Activated CD4-positive, alpha-beta T cell treated with anti-CD3 and anti-CD28 coated beads, Interleukin-2, amount 50 U/mL, for 4 hours (primary cell): ENCODE measurements at regions not wholly inside any gene's neighbourhood (a gene's known extent, or its start where the extent isn't known, plus 50 kb on each side); places are given as distances from the start of the nearest gene placed in this dataset.
"Not testable (repeated sequence)": the region's sequence is repeated elsewhere in the genome, so short reads cannot be mapped to it uniquely, and the experiment has no call there.

Experiments
- DNase-seq, 2 experiments: peaks; one replicate each; pipeline ENCODE4 v3.0.0-alpha.2; 2020

DNA sequence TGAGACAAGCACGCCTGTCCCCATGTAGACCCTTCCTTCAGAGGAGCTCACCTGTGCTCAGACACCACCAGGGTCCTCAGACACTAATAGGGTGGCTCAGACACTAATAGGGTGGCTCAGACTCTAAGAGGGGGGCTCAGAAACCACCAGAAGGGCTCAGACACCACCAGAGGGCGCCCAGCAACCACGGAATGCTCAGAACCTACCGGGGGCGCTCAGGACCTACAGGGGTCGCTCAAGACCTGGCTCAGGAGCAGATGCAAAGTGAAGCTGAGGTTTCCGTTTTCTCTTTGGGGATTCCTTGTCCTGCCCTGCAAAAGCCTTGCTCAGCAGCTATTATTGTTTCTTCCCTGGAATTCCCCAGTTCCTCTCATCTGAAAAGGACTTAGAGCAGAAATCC, 172.1 kb downstream of the POTEB start:
- not testable (repeated sequence) for DNase-seq

DNA sequence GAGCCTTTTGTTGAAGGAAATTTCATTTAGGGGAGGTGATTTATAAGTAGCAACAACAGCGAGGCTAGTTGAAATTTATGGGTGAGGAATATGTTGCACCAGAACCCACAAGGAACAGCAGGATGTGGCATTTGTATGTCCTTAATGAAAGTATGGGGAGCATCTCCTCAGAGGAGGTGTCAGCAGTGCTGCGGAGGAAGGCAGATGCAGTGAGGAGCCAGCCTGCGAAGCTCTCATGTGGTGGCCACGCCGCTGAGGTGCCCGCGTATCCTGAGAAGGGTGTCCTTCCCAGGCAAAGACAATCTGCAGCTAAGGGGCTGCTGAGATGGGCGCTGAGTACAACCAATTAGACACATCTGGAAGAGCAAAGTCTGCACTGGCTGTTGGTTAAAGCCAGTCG, 178.9 kb downstream of the POTEB start:
- DNase-seq: not testable (repeated sequence)

DNA sequence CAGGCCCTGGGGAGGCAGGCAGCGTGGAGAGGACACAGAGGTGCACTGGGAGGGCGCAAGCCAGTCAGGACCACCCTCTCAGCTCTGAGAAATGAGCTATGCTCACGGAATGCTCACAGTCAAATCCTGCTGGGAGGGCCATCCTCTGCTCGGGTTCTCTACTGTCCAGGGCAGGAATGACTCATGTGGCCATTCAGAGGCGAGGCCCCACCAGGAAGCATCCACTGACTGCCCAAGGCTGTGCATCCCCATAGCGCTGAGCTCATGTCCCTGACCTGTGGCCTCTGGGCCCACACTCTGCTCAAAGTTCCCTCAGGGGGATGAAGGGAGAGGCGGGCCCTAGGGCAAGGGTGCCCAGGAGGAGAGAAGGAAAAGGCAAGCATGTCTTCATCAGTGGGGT, 182.4 kb downstream of the POTEB start:
- DNase-seq: not testable (repeated sequence)

GRCh38 chr15:21692471-21693102, 184.9 kb downstream of the POTEB start:
- DNase-seq: not testable (repeated sequence)

DNA sequence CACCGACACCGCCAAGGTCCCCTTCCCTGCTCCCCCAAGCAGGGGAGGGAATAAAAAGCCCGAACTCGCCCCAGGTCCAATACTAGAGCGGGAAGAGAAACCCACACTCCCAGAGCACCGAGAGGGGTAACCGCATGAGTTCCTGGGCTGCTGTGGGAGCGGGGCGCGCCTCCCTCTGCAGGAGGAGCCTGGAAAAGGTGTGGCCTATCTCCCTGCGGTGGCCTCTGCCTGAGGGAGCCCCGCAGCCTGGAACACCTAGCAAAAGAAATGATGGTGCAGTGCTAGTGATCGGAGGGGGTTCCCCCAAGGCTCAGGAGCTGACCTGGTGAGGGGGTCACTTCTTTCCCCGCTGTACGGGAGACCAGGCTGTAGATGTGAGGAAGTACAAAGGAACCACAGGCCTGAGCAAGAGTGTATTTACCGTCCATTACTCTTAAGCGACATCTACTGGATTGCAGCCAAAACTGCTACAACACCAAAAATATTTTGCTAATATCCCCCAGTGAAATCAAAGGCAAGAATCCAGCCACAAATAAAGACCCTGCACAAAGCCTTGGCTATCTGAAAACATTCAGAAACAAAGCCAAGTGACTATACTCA, 216.6 kb upstream of the POTEB3 start:
- not testable (repeated sequence) for DNase-seq

DNA sequence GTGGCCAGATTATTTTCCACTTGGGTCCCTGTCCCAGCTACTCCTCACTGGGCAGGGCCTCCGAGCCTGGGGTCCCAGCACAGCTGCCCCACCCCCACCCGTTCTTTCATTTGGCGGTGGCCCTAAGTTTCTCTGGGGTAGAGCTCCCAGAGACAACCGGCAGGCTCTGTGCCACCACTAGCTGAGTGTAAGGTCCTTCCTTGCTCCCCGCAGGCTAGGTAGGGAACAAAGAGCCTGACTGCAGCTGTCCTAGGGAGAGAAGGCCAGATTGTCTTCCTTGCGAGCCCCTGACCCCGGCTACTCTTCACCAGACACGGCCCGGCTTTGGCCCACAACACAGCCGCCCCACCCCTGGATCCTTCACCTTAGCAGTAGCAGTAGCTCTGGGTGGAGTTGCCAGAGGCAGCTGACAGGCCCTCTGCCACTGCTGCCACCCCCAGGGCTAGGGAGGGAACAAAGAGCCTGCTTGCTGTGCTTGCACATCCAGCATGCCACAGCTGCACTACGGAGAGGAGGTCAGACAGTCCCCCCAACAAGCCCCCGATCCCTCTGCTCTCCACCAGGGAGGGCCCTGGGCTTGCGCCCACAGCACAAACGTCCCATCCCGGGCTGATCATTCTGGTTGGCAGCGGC, 215.9 kb upstream of the POTEB3 start:
- not testable (repeated sequence) for DNase-seq

GRCh38 chr15:21653707-21654106, 213.4 kb upstream of the POTEB3 start:
- not testable (repeated sequence) for DNase-seq

GRCh38 chr15:21638770-21639169, 198.5 kb upstream of the POTEB3 start:
- DNase-seq: not testable (repeated sequence)

GRCh38 chr15:21626694-21627093, 186.4 kb upstream of the POTEB3 start:
- not testable (repeated sequence) for DNase-seq

DNA sequence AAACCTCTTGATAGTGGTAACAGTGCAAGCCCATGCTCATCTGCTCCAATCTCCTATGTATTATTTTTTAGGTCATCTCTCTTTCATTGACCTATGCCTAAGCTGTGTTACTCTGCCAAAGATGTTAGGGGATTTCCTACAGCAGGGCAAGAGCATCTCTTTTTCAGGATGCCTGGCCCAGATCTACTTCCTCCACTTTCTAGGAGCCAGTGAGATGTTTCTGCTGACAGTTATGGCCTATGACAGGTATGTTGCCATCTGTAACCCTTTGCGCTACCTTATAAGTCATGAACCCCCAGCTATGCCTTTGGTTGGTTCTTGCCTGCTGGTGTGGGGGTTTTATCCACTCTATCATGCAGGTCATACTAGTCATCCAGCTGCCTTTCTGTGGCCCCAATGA, 168.9 kb upstream of the POTEB3 start:
- not testable (repeated sequence) for DNase-seq

DNA sequence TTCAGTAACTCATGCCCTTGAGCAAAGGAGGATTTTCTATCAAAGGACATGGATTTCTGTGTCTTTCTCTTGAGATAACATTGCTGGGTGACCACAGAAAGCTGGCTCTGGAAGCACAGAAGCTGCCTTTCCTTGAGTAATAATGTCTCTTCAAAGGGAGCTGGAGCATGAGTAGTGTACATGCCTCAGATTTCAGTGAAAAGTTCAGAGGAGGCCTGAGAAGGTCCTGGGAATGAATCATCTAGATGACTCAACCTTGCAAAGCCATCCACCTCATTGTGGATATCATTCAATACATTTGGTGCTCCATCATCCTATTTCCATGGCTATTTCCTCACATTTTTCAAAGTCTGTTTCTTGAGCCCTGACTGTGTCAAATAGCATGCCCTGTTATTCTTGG, 125.1 kb upstream of the POTEB3 start:
- not testable (repeated sequence) for DNase-seq

- not testable (repeated sequence) for DNase-seq
Observed at GRCh38 chr15:21551809-21552208, 111.5 kb upstream of the POTEB3 start.

GRCh38 chr15:21546182-21546903, 106.0 kb upstream of the POTEB3 start:
- not testable (repeated sequence) for DNase-seq

GRCh38 chr15:21532785-21533184, 92.5 kb upstream of the POTEB3 start:
- DNase-seq: not testable (repeated sequence)

GRCh38 chr15:21516248-21516647, 75.9 kb upstream of the POTEB3 start:
- not testable (repeated sequence) for DNase-seq

- DNase-seq: not testable (repeated sequence)
Observed at GRCh38 chr15:21515296-21515695, 75.0 kb upstream of the POTEB3 start.

DNA sequence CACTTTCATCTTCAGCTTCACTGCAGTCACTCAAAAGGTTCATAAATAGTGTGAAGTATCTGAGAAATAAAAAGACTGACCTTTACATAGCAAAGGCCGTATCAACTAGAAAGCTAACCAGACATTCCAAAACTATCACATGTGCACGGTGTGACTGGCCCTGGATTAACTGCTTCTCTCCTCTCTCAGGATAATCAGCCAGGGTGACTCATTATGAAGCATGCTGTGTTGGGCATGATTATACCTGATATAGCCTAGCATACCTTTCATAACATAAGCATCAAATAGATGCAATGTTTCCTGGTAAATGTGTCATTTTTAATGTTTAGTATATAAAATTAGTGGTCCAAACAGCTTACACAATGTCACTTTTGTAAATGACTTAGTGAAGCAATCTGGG, 62.7 kb upstream of the POTEB3 start:
- not testable (repeated sequence) for DNase-seq
